Neutrophil (primary cell): ENCODE measurements at regions not wholly inside any gene's neighbourhood (a gene's known extent, or its start where the extent isn't known, plus 50 kb on each side); places are given as distances from the start of the nearest gene placed in this dataset.
"Not testable (repeated sequence)": the region's sequence is repeated elsewhere in the genome, so short reads cannot be mapped to it uniquely, and the experiment has no call there.

Experiments
- H3K27ac ChIP-seq: fragments of 200-600 bp; sonication (generic); 2 replicates; pipeline ENCODE4 v1.5.1; 2016; ENCODE audit warnings: mild to moderate bottlenecking, moderate library complexity
- H3K27me3 ChIP-seq: fragments of 200-600 bp; sonication (generic); 2 replicates; pipeline ENCODE4 v1.6.0; 2016; ENCODE audit warnings: mild to moderate bottlenecking
- H3K36me3 ChIP-seq: fragments of 200-600 bp; sonication (generic); 2 replicates; pipeline ENCODE4 v1.5.1; 2017
- H3K4me1 ChIP-seq, 2 experiments: fragments of 200-600 bp in 1 of 2; sonication (generic) in 1 of 2; 1 replicate in 1 of 2; 2 replicates in 1 of 2; pipeline versions ENCODE4 v1.5.1 to v1.6.1; 2013 to 2016; ENCODE audit warnings: low read depth in 1 of 2, low read length in 1 of 2, mild to moderate bottlenecking in 1 of 2, moderate library complexity in 1 of 2; ENCODE audit not compliant: control insufficient read depth in 1 of 2, insufficient read depth in 1 of 2
- H3K4me3 ChIP-seq, 2 experiments: fragments of 200-600 bp in 1 of 2; sonication (generic) in 1 of 2; 1 replicate in 1 of 2; 2 replicates in 1 of 2; pipeline ENCODE4 v1.5.1; 2013 to 2016; ENCODE audit warnings: low read depth in 1 of 2, low read length in 1 of 2, mild to moderate bottlenecking in 1 of 2, moderate library complexity in 1 of 2
- H3K9me3 ChIP-seq: fragments of 200-600 bp; sonication (generic); 2 replicates; pipeline ENCODE4 v1.5.1; 2016
- CTCF ChIP-seq: fragments of 200-600 bp; sonication (generic); IDR thresholded peaks from 2 replicates; pipeline ENCODE4 v1.5.1; 2016; ENCODE audit warnings: antibody characterized with exemption

GRCh38 chr12:75739912-75740311, 228.5 kb upstream of the KRR1 start:
- no peaks in the 10 kb centered on the region for H3K36me3 ChIP-seq
- no peaks in the 10 kb centered on the region for H3K27me3 ChIP-seq
- H3K4me3 ChIP-seq = no peak overlapping the region
- no peaks in the 10 kb centered on the region for H3K4me1 ChIP-seq
- no peak for TF ChIP-seq CTCF
- H3K9me3 ChIP-seq = no peaks in the 10 kb centered on the region
- H3K27ac ChIP-seq = no peak overlapping the region

- not testable (repeated sequence) for H3K27me3 ChIP-seq, H3K4me3 ChIP-seq, H3K9me3 ChIP-seq, H3K27ac ChIP-seq, H3K4me1 ChIP-seq, H3K36me3 ChIP-seq
Observed at GRCh38 chr12:75739098-75739497, 227.7 kb upstream of the KRR1 start.

- H3K27ac ChIP-seq = no peak overlapping the region
Observed at GRCh38 chr12:75738486-75738885, 227.1 kb upstream of the KRR1 start.

GRCh38 chr12:75735853-75736252, 224.4 kb upstream of the KRR1 start:
- Histone ChIP-seq H3K9me3 (no peaks in the 10 kb centered on the region), H3K27ac (no peak overlapping the region), H3K36me3 (no peaks in the 10 kb centered on the region), H3K4me3 (no peak overlapping the region), H3K27me3 (no peaks in the 10 kb centered on the region), H3K4me1 (no peaks in the 10 kb centered on the region)
- no peak for TF ChIP-seq CTCF

More at GRCh38 chr12:75738486-75738885, 227.1 kb upstream of the KRR1 start:
- Histone ChIP-seq H3K4me1 (no peaks in the 10 kb centered on the region), H3K36me3 (no peaks in the 10 kb centered on the region), H3K4me3 (no peak overlapping the region), H3K27me3 (no peaks in the 10 kb centered on the region), H3K9me3 (no peaks in the 10 kb centered on the region)
- TF ChIP-seq CTCF = no peak

GRCh38 chr12:75728826-75729225, 217.4 kb upstream of the KRR1 start:
- H3K4me3 ChIP-seq = no peak overlapping the region
- H3K9me3 ChIP-seq = no peaks in the 10 kb centered on the region
- H3K27ac ChIP-seq = no peak overlapping the region
- H3K27me3 ChIP-seq = no peaks in the 10 kb centered on the region
- H3K36me3 ChIP-seq = no peaks in the 10 kb centered on the region
- TF ChIP-seq CTCF = no peak
- H3K4me1 ChIP-seq = no peaks in the 10 kb centered on the region

GRCh38 chr12:75727577-75727976, 216.2 kb upstream of the KRR1 start:
- TF ChIP-seq CTCF = no peak
- Histone ChIP-seq H3K4me1 (no peaks in the 10 kb centered on the region), H3K4me3 (no peak overlapping the region), H3K9me3 (no peaks in the 10 kb centered on the region), H3K27ac (no peak overlapping the region), H3K27me3 (no peaks in the 10 kb centered on the region), H3K36me3 (no peaks in the 10 kb centered on the region)
